Vagina (tissue), 2 donors: ENCODE measurements at regions not wholly inside any gene's neighbourhood (a gene's known extent, or its start where the extent isn't known, plus 50 kb on each side); places are given as distances from the start of the nearest gene placed in this dataset.

ENCODE experiments used
- CTCF ChIP-seq, 3 experiments: fragments of 450-650 bp in 2 of 3; fragments of 200-600 bp in 1 of 3; sonication (generic) in 1 of 3; IDR thresholded peaks; one replicate each; pipeline ENCODE4 v1.5.1; 2017 to 2019; ENCODE audit warnings: antibody characterized with exemption in 3 of 3, mild to moderate bottlenecking in 2 of 3, moderate library complexity in 2 of 3
- POLR2A ChIP-seq, 2 donors: fragments of 450-650 bp; IDR thresholded peaks; one replicate each; pipeline ENCODE4 v1.6.1; 2017; ENCODE audit warnings: antibody characterized with exemption in 2 of 2, mild to moderate bottlenecking in 2 of 2, moderate library complexity in 2 of 2
- POLR2AphosphoS5 ChIP-seq, 2 donors: sonication (generic); formaldehyde crosslinking; IDR thresholded peaks; one replicate each; pipeline ENCODE4 v1.9.0; 2017; ENCODE audit warnings: antibody characterized with exemption in 2 of 2, mild to moderate bottlenecking in 2 of 2, low read depth in 1 of 2; ENCODE audit not compliant: insufficient read depth in 1 of 2

DNA sequence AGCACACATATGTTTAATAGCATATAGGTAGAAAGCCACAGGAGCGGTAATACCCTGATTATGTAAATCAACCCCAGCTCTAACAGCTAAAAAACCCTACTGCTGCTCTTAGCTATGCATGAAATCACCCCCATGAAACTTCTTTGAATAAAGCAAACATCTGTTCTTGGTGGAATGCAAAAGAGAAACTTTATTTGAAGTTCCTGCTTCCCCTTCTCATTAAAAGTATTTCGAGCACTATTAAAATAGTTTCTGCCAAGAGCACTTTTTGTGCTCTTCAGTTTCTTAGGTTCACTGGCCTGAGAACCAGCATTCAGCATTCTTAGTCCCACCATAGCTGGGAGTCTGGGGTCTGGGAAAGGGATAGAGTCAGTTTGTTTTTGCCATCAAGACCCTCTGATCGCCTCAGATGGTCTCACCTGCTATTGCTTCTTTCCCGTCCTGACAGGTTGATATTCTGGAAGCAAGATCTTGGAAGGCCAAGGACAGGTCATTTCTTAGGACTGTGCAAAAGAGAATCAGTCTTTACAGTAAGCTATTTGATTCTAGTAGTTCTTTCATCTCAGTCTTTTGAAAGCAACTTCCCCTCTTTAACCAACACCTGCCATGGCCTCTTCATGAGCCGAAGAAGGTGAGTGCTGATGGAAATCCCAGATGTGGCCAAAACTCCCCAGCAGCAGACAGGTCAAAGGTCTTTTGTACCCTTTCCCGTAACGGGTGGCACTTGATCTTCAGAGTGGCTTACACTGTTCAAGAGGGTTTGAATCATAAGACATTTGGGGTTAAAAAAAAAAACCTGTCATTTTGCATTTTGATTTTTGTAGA lies 76.5 kb upstream of the TMEM170B start:
- no peak for TF ChIP-seq CTCF (IDR thresholded peaks at IDR 0.05)
- TF ChIP-seq POLR2A (IDR thresholded peaks at IDR 0.05), result no peak
- no peak for TF ChIP-seq POLR2AphosphoS5 (IDR thresholded peaks at IDR 0.05; ENCODE audit: insufficient read depth in 1 of 2, low read depth in 1 of 2)
